AG09309 (cell line): ENCODE measurements at regions not wholly inside any gene's neighbourhood (a gene's known extent, or its start where the extent isn't known, plus 50 kb on each side); places are given as distances from the start of the nearest gene placed in this dataset.

ENCODE experiments used
- DNase-seq: peaks from one replicate; pipeline ENCODE4 v3.0.0-alpha.2; 2010; ENCODE audit warnings: low read depth
- H3K4me3 ChIP-seq: 2 replicates; pipeline ENCODE4 v1.5.1; 2011; ENCODE audit warnings: mild to moderate bottlenecking, low read depth, low read length, moderate library complexity; ENCODE audit not compliant: control insufficient read depth
- CTCF ChIP-seq: IDR thresholded peaks from 2 replicates; pipeline ENCODE4 v1.5.1; 2011; ENCODE audit warnings: mild to moderate bottlenecking, low read depth, low read length, inconsistent platforms; ENCODE audit not compliant: insufficient read depth, control insufficient read depth; ENCODE audit errors: missing control alignments

DNA sequence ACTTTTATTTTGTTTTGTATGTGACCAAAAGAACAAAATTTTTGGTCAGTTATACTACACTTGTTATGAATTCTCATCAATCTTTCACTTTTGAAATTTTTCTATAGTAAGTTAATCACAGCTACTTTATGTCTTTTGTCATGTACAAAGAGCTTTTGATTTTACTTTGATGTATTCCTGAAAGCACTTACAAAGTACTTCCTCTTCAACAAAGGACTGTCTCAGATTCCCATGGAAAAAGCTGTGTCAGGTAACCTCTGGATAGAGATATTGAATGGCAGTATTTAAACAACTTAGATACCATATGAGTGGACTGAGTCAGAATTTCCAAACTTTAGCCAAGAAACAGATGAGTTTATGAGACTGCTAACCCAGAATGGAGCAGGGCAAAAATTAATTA, 689.3 kb upstream of the ATXN8OS start:
- DNase-seq = no peak
- H3K4me3 ChIP-seq = no peak overlapping the region
- TF ChIP-seq CTCF = no peak

- DNase-seq = no peak
- no peak for TF ChIP-seq CTCF
- H3K4me3 ChIP-seq = no peak overlapping the region
Observed at GRCh38 chr13:69410761-69411160, 696.9 kb upstream of the ATXN8OS start.

DNA sequence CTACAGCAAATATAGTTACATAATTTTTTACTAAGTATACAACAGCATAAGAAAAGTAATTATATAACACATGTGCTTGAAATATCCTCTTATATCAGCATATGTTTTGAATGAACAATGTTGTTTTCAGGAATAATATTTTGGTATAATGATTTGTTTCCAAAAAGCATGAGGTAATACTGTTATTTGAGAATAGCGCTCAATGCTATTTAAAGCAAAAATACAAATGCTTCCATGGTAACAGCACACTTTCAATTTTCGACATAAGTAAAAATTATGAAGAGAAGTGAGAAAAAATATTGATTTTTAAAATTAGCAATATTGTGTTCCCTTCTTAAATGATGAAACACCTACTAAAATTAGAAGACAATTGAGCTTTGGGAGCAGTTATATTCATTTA, 715.9 kb upstream of the ATXN8OS start:
- TF ChIP-seq CTCF = no peak
- DNase-seq = no peak
- no peak overlapping the region for H3K4me3 ChIP-seq

GRCh38 chr13:69389899-69390298, 717.7 kb upstream of the ATXN8OS start:
- DNase-seq = no peak
- no peak for TF ChIP-seq CTCF
- H3K4me3 ChIP-seq = no peak overlapping the region

DNA sequence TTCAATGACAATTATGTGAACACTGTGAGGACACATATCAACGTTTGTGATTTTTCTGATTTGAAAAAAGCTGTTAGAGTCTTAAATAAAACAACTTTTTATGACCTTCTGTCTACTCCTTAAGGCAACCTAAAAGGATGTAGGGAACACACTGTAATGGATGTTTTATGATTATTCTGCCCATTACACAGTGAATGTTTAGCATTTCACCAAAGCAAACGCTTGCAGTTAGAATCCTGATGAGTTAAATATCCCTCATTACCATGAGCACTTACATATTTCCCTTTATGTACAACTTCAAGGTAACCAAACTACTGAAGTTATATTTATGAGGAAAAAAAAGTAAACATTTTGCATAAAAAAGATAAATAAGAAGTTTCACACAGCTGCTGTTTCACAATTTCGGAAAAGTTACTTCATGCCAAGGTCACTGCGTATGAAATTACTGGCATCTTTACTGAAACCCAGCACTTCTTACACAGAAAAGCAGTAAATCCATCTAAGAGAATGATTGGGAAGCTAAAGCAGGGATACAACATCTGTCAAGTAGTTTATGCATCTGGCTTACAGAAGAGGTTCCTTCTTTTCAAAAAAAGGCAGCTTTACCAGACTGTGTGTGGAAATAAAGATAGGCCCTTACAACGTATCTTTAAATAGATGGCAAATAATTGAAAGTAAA, 733.7 kb upstream of the ATXN8OS start:
- no peak for DNase-seq
- TF ChIP-seq CTCF = no peak
- H3K4me3 ChIP-seq = no peak overlapping the region

GRCh38 chr13:69363360-69363759, 744.3 kb upstream of the ATXN8OS start:
- DNase-seq = no peak
- no peak for TF ChIP-seq CTCF
- no peak overlapping the region for H3K4me3 ChIP-seq
